HEK293 (cell line): ENCODE measurements at regions not wholly inside any gene's neighbourhood (a gene's known extent, or its start where the extent isn't known, plus 50 kb on each side); places are given as distances from the start of the nearest gene placed in this dataset.

Source experiments
- CTCF ChIA-PET: fragments of 350-600 bp; formaldehyde crosslinking; extraction: SDS; loops from one replicate; lab custom pipeline; 2021; ENCODE audit warnings: antibody characterized with exemption; lab: Yijun Ruan, JAX
- POLR2A ChIA-PET: fragments of 300-600 bp; formaldehyde crosslinking; extraction: SDS; loops from one replicate; lab custom pipeline; 2020; ENCODE audit warnings: antibody characterized with exemption, inconsistent platforms; lab: Yijun Ruan, JAX
- H3K27ac ChIP-seq: fragments of 200-500 bp; sonication (Bioruptor generic); 2 replicates; pipeline ENCODE4 v1.5.1; 2014; ENCODE audit warnings: low read depth, low read length, control low read depth, inconsistent platforms; ENCODE audit errors: extremely low read depth
- H3K36me3 ChIP-seq, 2 experiments: fragments of 200-500 bp in 1 of 2; sonication (Bioruptor generic) in 1 of 2; 1 replicate in 1 of 2; 2 replicates in 1 of 2; pipeline ENCODE4 v1.5.1; 2014 to 2017; ENCODE audit warnings: inconsistent platforms in 2 of 2, low read length in 2 of 2; ENCODE audit not compliant: control insufficient read depth in 2 of 2, insufficient read depth in 1 of 2
- H3K4me1 ChIP-seq: fragments of 200-500 bp; sonication (Bioruptor generic); 2 replicates; pipeline ENCODE4 v1.5.1; 2014; ENCODE audit warnings: mild to moderate bottlenecking, low read length, inconsistent platforms; ENCODE audit not compliant: control insufficient read depth, insufficient read depth
- H3K4me3 ChIP-seq: 2 replicates; pipeline ENCODE4 v1.5.1; 2011; ENCODE audit warnings: low read depth, mild to moderate bottlenecking, control low read depth, low read length, moderate library complexity
- H3K9me3 ChIP-seq: fragments of 200-500 bp; sonication (Bioruptor generic); 2 replicates; pipeline ENCODE4 v1.5.1; 2014; ENCODE audit warnings: low read depth, low read length, inconsistent platforms; ENCODE audit not compliant: control insufficient read depth, insufficient read depth
- GLIS1 ChIP-seq: fragments of 450-650 bp; formaldehyde crosslinking; IDR thresholded peaks from 2 replicates; pipeline ENCODE4 v1.5.1; 2016; ENCODE audit warnings: missing biosample characterization, missing genetic modification characterization
- OSR2 ChIP-seq: fragments of 450-650 bp; formaldehyde crosslinking; IDR thresholded peaks from 2 replicates; pipeline ENCODE4 v1.5.1; 2016; ENCODE audit warnings: missing biosample characterization, missing genetic modification characterization
- REPIN1 ChIP-seq: fragments of 450-650 bp; formaldehyde crosslinking; IDR thresholded peaks from 2 replicates; pipeline ENCODE4 v1.5.1; 2017; ENCODE audit warnings: missing biosample characterization, missing genetic modification characterization, low read depth
- ZBTB17 ChIP-seq: fragments of 450-650 bp; formaldehyde crosslinking; IDR thresholded peaks from 2 replicates; pipeline ENCODE4 v1.5.1; 2016; ENCODE audit warnings: missing biosample characterization, missing genetic modification characterization
- ZNF133 ChIP-seq: fragments of 450-650 bp; formaldehyde crosslinking; IDR thresholded peaks from 2 replicates; pipeline ENCODE4 v1.5.1; 2016; ENCODE audit warnings: missing biosample characterization, missing genetic modification characterization
- ZNF16 ChIP-seq: fragments of 450-650 bp; formaldehyde crosslinking; IDR thresholded peaks from 2 replicates; pipeline ENCODE4 v1.5.1; 2016; ENCODE audit warnings: low read depth, missing biosample characterization, missing genetic modification characterization
- ZNF302 ChIP-seq: fragments of 450-650 bp; formaldehyde crosslinking; IDR thresholded peaks from 2 replicates; pipeline ENCODE4 v1.5.1; 2016; ENCODE audit warnings: missing biosample characterization, missing genetic modification characterization, low read depth
- ZNF433 ChIP-seq: fragments of 450-650 bp; formaldehyde crosslinking; IDR thresholded peaks from 2 replicates; pipeline ENCODE4 v1.5.1; 2016; ENCODE audit warnings: missing biosample characterization, missing genetic modification characterization, low read depth
- ZNF555 ChIP-seq: fragments of 450-650 bp; formaldehyde crosslinking; conservative IDR thresholded peaks from 2 replicates; pipeline ENCODE4 v1.5.1; 2017; ENCODE audit warnings: missing biosample characterization, mild to moderate bottlenecking, missing genetic modification characterization, inconsistent platforms
- ZNF571 ChIP-seq: fragments of 450-650 bp; formaldehyde crosslinking; IDR thresholded peaks from 2 replicates; pipeline ENCODE4 v1.5.0; 2017; ENCODE audit warnings: missing biosample characterization, missing genetic modification characterization
- ZNF600 ChIP-seq: fragments of 450-650 bp; formaldehyde crosslinking; IDR thresholded peaks from 2 replicates; pipeline ENCODE4 v1.5.1; 2016; ENCODE audit warnings: missing biosample characterization, missing genetic modification characterization
- ZNF623 ChIP-seq: fragments of 450-650 bp; formaldehyde crosslinking; IDR thresholded peaks from 2 replicates; pipeline ENCODE4 v1.5.1; 2016; ENCODE audit warnings: missing biosample characterization, missing genetic modification characterization
- ZNF658 ChIP-seq: fragments of 450-650 bp; formaldehyde crosslinking; IDR thresholded peaks from 2 replicates; pipeline ENCODE4; 2016; ENCODE audit warnings: missing biosample characterization, missing genetic modification characterization
- ZNF660 ChIP-seq: fragments of 450-650 bp; IDR thresholded peaks from 2 replicates; pipeline ENCODE4 v1.5.1; 2018; ENCODE audit warnings: missing biosample characterization, mild to moderate bottlenecking, missing genetic modification characterization
- ZNF701 ChIP-seq: fragments of 450-650 bp; formaldehyde crosslinking; IDR thresholded peaks from 2 replicates; pipeline ENCODE4 v1.5.1; 2016; ENCODE audit warnings: missing biosample characterization, missing genetic modification characterization
- TF ChIP-seq, protein P1 (sequence below): fragments of 450-650 bp; IDR thresholded peaks from 2 replicates; pipeline ENCODE4 v1.5.1; 2018; ENCODE audit warnings: missing biosample characterization, missing genetic modification characterization
- TF ChIP-seq, protein P2 (sequence below): fragments of 450-650 bp; formaldehyde crosslinking; IDR thresholded peaks from 2 replicates; pipeline ENCODE4 v1.5.1; 2017; ENCODE audit warnings: missing biosample characterization, missing genetic modification characterization
- TF ChIP-seq, protein P3 (sequence below): fragments of 450-650 bp; formaldehyde crosslinking; IDR thresholded peaks from 2 replicates; pipeline ENCODE4 v1.5.1; 2016; ENCODE audit warnings: missing biosample characterization, missing genetic modification characterization
- TF ChIP-seq, protein P4 (sequence below): fragments of 450-650 bp; formaldehyde crosslinking; IDR thresholded peaks from 2 replicates; pipeline ENCODE4 v1.5.1; 2016; ENCODE audit warnings: missing biosample characterization, missing genetic modification characterization
- TF ChIP-seq, protein P5 (sequence below): fragments of 450-650 bp; formaldehyde crosslinking; IDR thresholded peaks from 2 replicates; pipeline ENCODE4 v1.5.1; 2016; ENCODE audit warnings: missing biosample characterization, missing genetic modification characterization
- TF ChIP-seq, protein P6 (sequence below): fragments of 450-650 bp; formaldehyde crosslinking; IDR thresholded peaks from 2 replicates; pipeline ENCODE4; 2016; ENCODE audit warnings: missing biosample characterization, missing genetic modification characterization

DNA sequence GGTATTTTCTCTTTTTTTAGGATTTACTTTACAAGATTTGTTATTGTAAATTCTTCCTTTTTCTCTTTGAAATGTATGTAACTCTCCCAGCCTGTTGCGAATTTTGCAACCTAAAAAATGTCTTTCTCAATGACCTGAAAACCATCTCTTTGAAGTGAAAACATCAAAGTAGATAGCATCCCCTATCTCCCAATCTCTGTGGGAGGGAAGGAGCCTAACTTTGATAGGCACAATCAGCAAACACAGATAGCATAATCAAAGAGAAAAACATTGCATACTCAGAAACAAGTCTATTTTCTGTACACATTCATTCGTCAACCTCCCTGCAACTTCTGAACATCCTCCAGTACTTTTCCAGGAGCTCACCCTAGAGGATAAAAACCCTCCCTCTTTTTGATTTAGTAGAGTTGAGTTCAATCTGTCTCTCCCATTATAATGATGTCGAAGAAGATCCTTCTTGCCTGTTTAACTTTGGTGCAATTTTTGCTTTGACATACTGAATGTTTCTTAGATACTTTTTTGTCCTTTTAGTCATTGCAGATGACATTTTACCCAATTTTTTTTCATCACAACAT, 849.2 kb upstream of the LRFN5 start:
- H3K36me3 ChIP-seq = no peaks in the 10 kb centered on the region
- H3K4me1 ChIP-seq = no peaks in the 10 kb centered on the region
- ChIA-PET POLR2A (no interaction called here), CTCF (interaction anchor here (0.5 kb wide), 1 partner anchor 92 kb away, joined by 3 read pairs; no protein-coding TSS in a partner anchor)
- TF ChIP-seq ZNF16 (tag by site-specific recombination) = no peak
- TF ChIP-seq, protein P1, sequence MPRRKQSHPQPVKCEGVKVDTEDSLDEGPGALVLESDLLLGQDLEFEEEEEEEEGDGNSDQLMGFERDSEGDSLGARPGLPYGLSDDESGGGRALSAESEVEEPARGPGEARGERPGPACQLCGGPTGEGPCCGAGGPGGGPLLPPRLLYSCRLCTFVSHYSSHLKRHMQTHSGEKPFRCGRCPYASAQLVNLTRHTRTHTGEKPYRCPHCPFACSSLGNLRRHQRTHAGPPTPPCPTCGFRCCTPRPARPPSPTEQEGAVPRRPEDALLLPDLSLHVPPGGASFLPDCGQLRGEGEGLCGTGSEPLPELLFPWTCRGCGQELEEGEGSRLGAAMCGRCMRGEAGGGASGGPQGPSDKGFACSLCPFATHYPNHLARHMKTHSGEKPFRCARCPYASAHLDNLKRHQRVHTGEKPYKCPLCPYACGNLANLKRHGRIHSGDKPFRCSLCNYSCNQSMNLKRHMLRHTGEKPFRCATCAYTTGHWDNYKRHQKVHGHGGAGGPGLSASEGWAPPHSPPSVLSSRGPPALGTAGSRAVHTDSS = no peak
- no peak for TF ChIP-seq ZNF571 (tag by site-specific recombination)
- TF ChIP-seq, protein P2, sequence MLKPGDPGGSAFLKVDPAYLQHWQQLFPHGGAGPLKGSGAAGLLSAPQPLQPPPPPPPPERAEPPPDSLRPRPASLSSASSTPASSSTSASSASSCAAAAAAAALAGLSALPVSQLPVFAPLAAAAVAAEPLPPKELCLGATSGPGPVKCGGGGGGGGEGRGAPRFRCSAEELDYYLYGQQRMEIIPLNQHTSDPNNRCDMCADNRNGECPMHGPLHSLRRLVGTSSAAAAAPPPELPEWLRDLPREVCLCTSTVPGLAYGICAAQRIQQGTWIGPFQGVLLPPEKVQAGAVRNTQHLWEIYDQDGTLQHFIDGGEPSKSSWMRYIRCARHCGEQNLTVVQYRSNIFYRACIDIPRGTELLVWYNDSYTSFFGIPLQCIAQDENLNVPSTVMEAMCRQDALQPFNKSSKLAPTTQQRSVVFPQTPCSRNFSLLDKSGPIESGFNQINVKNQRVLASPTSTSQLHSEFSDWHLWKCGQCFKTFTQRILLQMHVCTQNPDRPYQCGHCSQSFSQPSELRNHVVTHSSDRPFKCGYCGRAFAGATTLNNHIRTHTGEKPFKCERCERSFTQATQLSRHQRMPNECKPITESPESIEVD = no peak
- TF ChIP-seq ZNF658 (tag by site-specific recombination) = no peak
- no peak for TF ChIP-seq ZNF302 (tag by site-specific recombination)
- no peak overlapping the region for H3K27ac ChIP-seq
- no peaks in the 10 kb centered on the region for H3K9me3 ChIP-seq
- H3K4me3 ChIP-seq = no peak overlapping the region

DNA sequence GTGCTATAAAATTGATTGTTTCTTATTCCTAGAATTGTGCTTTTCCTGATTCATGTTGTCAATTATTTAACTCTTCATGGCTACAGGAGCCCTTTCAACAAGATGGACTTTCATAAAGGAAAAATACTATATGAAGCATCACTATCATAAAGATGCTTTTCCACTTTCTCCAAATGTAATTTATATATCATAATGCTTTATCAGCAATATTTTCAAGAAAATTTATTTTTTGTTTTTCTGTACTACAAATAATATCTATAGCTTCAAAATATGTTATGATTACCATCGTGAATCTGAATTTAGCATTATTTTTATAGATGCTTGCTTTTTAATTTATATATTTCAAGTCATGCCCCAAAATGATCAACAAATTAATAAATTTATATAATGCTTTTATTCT, 873.5 kb upstream of the LRFN5 start:
- no peaks in the 10 kb centered on the region for H3K4me1 ChIP-seq
- no peak overlapping the region for H3K4me3 ChIP-seq
- ChIA-PET CTCF (no interaction called here), POLR2A (no interaction called here)
- no peak overlapping the region for H3K27ac ChIP-seq
- TF ChIP-seq ZNF433 (tag by site-specific recombination) (no peak), ZNF555 (no peak), ZNF660 (tag by site-specific recombination) (no peak), OSR2 (tag by site-specific recombination) (no peak), GLIS1 (no peak), ZNF623 (tag by site-specific recombination) (no peak), REPIN1 (tag by site-specific recombination) (no peak), ZBTB17 (tag by site-specific recombination) (no peak), ZNF701 (no peak), ZNF600 (no peak), ZNF133 (tag by site-specific recombination) (no peak)
- TF ChIP-seq, protein P3, sequence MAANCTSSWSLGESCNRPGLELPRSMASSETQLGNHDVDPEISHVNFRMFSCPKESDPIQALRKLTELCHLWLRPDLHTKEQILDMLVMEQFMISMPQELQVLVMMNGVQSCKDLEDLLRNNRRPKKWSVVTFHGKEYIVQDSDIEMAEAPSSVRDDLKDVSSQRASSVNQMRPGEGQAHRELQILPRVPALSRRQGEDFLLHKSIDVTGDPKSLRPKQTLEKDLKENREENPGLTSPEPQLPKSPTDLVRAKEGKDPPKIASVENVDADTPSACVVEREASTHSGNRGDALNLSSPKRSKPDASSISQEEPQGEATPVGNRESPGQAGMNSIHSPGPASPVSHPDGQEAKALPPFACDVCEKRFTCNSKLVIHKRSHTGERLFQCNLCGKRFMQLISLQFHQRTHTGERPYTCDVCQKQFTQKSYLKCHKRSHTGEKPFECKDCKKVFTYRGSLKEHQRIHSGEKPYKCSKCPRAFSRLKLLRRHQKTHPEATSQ = no peak
- TF ChIP-seq, protein P4, sequence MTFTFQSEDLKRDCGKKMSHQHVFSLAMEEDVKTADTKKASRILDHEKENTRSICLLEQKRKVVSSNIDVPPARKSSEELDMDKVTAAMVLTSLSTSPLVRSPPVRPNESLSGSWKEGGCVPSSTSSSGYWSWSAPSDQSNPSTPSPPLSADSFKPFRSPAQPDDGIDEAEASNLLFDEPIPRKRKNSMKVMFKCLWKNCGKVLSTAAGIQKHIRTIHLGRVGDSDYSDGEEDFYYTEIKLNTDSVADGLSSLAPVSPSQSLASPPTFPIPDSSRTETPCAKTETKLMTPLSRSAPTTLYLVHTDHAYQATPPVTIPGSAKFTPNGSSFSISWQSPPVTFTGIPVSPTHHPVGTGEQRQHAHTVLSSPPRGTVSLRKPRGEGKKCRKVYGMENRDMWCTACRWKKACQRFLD (tag by site-specific recombination) = no peak
- TF ChIP-seq, protein P5, sequence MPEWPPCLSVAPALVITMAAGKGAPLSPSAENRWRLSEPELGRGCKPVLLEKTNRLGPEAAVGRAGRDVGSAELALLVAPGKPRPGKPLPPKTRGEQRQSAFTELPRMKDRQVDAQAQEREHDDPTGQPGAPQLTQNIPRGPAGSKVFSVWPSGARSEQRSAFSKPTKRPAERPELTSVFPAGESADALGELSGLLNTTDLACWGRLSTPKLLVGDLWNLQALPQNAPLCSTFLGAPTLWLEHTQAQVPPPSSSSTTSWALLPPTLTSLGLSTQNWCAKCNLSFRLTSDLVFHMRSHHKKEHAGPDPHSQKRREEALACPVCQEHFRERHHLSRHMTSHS (tag by site-specific recombination) = no peak
- TF ChIP-seq, protein P6, sequence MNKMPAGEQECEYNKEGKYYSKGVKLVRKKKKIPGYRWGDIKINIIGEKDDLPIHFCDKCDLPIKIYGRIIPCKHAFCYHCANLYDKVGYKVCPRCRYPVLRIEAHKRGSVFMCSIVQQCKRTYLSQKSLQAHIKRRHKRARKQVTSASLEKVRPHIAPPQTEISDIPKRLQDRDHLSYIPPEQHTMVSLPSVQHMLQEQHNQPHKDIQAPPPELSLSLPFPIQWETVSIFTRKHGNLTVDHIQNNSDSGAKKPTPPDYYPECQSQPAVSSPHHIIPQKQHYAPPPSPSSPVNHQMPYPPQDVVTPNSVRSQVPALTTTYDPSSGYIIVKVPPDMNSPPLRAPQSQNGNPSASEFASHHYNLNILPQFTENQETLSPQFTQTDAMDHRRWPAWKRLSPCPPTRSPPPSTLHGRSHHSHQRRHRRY (tag by site-specific recombination) = no peak
- H3K36me3 ChIP-seq = no peaks in the 10 kb centered on the region
- no peaks in the 10 kb centered on the region for H3K9me3 ChIP-seq
